NCI-H128 (cell line): ENCODE measurements at regions not wholly inside any gene's neighbourhood (a gene's known extent, or its start where the extent isn't known, plus 50 kb on each side); places are given as distances from the start of the nearest gene placed in this dataset.

Experiments
- DNase-seq: peaks from one replicate; lab custom pipeline; 2025; ENCODE audit not compliant: unreplicated experiment; lab: John Stamatoyannopoulos, UW

DNA sequence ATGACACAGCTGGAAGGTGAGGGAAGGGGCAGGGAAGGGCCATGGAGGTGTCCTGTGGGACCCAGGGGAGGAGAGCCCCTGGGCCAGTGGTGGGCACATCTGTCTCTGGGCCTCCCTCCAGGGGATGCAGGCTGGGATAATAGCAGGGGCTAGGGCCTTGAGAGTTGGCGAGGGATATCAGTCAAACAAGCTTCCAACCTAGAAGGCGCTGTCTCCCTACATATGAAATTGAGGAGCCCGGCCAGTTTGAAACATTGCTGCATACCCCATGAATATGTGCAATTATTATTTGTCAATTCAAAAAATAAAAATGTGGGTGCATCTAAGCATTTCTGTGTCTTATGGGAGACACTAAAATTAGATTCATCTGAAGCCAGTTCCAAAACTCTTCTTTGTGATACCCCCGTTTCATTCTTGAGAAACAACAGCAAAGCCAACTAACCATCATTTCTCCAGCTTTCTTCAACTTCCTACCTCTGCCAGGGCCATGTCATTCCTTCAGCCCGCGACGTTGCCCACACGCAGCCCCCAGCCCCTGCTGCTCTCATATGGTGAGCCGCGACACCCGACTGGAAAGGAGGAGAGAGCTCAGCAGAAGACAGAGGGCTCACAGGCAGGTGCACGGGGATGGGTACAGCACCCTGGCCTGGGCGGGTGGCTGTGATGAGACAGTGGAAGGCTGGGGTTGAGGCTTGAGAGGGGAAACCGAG lies 418.7 kb downstream of the GLRX3 start:
- DNase-seq = no peak

DNA sequence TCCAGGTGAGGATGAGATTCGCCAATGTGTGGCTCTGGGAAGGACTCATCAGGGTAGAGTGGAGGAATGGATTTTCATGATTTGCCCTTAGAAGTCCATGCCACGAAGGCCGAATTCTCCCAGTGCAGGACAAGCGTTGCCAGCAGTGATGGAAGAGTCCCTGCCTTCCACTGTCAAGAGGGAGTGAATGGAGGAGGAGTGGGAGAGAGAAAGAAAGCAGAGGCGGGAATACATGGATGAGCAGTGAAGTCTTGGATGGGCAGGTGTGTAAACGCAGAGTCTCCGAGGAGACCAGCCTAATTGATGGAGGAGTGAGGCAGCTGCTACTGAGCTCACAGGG lies 419.2 kb downstream of the GLRX3 start:
- DNase-seq = no peak

GRCh38 chr10:130557181-130557845 lies 421.1 kb downstream of the GLRX3 start:
- no peak for DNase-seq

GRCh38 chr10:130558746-130559546 lies 422.8 kb downstream of the GLRX3 start:
- DNase-seq = no peak

GRCh38 chr10:130559547-130559880 lies 423.3 kb downstream of the GLRX3 start:
- DNase-seq = no peak

DNA sequence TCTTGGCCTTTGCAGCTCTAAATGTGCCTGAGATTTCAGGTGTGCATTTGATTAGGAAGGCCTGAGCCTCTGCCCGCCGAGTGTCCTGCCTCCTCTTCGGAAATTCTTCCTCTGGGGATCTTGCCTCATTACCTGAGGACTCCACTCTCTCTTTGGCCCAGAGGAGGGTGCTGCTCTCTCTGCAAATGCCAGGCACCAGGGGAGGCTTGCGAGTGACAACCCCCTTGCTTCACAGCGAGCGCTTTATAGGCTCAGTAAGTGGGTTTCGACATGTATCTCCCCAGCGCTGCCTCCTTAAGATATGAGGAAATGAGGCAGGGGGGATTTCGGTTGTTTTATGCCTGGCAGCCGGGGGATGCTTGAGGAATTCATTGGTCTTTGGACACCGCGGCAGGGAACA lies 423.9 kb downstream of the GLRX3 start:
- no peak for DNase-seq

DNA sequence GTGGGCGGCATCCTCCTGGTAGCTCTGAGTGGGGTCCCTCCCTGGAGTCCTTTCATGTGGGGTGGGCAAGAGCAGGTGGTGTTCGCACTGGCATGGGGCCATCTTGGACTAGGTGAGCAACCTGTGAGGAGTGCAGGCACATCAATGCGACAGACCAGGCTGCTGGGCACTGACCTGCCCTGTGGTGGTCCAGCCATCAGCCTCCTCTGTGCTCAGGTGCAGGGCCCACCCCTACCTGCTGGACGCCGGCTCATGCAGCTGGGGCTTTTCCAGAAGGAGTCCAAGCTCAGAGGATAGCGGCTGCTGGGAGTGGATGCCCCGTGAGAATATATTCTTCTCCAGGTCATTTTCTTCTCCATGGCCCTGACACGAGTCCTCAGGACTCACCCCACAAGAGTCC lies 424.4 kb downstream of the GLRX3 start:
- DNase-seq = no peak

DNA sequence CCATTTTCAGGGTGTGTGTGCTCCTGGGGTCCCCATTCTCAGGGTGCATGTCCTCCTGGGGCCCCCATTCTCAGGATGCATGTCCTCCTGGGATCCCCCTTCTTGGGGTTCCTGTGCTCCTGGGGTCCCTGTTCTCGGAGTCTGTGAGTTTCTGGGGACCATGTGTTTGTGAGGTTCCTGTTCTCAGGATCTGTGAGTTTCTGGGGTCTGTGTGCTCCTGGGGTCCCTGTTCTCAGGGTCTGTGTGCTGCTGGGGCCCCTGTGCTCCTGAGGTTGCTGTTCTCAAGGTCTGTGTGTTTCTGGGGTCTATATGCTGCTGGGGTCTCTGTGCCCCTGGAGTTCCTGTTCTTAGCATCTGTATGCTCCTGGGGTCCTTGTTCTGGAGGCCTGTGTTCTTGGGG lies 425.5 kb downstream of the GLRX3 start:
- DNase-seq = no peak

DNA sequence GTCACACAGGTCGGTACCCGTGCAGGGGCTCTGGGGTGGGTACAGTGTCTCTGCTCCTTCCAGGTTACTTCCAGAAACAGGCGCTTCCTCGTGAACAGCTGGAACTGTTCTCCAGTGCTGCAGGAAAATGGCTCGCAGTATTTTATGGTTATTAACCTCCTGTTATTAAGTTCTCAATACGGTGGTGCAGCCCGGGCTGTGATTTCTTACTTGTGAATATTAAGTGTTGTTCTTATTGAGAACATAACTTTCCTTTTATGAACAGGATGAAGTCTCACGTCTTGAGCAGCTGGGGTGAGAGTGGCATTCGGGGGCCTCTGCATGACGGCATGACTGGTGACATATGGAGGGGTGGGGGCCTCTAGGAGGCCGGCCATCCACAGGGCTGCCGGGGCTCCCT lies 430.8 kb downstream of the GLRX3 start:
- no peak for DNase-seq

DNA sequence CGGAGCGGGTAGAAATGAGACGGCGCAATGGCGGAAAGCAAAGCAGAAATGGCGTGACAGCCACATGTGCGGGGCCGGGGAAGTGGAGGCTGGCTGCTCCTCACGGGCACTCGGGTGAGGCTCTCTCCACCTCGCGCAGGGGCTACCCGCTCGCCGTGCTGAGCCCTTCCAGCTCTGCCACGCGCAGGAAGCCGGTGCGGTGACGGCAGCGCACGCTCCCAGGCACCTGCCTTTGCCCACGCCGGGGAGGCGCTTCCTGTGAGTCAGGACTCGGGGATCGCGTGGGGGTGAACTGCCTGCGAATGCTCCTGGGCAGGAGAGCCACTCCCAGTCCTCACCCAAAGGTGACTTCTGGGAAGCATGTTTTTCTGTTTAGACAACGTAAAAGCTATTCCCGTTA lies 431.2 kb downstream of the GLRX3 start:
- DNase-seq = no peak

DNA sequence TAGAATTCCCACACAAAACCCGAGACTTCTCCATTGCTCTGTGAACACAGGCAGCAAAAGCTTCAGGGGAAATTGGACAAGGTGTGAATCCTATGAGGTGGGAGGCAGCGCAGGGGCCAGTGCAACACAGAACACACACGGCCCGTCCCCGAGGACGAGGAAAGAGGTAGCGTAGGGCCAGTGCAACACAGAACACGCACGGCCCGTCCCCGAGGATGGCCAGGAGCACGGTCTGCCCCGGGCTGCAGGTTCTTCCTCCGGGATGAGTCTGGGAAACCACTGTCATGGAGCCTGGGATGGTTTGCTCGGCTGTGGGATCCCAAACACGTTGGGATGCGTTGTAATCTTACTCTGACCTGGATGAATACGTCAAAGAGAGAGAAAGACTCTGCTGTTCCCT lies 432.1 kb downstream of the GLRX3 start:
- DNase-seq = no peak

- no peak for DNase-seq
These were observed 433.9 kb downstream of the GLRX3 start for GRCh38 chr10:130570074-130570473.

GRCh38 chr10:130571674-130572073 lies 435.5 kb downstream of the GLRX3 start:
- DNase-seq = no peak

DNA sequence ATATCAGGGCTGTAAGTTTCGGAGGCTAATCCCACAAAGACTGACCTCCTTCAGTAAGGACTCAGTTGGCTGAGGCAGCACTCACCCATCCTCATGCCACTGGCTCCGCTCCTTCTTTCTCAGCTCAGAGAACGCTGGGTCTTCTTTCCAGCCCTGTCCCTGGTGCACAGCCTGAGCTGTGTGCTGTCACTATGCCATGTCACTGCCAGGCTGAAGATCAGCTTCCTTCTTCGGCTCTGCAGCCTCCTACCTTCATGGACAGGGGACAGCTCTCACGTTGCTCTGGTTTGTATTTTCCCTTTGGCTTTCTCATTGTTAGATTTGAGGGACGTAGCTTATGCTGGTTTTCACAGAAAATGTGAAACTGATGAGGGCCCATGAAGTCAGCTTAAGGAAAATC lies 437.3 kb downstream of the GLRX3 start:
- DNase-seq = no peak

DNA sequence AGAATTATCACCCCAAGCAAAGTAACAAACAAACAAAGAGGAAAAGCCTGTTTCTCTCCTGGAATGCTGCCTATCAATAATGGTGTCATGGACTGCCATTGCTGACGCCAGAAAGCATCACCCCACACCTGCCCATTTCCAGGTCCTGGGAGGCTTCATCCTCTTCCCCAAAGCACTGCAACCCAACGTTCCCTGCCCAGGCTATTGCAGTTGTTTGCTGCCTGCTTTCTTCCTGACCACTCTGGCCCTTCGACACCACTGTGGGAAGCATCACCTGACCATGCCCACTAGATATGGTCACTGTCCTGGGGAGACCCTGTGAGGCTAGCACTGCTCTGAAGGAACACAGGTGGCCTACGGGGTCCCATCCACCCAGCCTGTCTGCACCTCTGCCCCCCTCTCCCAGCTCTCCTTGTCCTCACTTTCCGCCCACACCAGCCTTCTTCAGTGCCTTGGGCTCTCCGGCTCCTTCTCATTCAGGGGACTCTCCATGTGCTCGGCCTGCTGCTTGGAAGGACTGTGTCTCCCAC lies 439.6 kb downstream of the GLRX3 start:
- DNase-seq = no peak

DNA sequence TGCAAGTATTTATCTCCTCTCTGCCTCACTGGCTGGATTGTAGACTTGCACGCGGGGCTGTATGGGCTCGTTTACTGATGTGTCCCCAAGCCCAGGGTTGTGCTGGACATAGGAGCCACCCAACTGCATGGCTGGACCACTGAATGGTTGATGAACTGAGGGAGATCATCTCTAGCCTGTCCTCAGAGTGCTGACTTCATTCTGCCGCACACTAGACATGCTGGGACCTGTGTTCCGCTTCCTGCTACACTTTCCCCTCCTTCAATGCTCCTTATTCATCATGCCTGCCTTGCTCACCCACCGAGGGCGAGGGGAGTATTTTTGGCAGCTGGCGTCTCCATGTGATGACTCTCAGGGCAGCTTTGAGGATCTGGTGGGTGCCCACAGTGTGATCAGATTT lies 440.2 kb downstream of the GLRX3 start:
- DNase-seq = no peak

- DNase-seq = no peak
These were observed 440.8 kb downstream of the GLRX3 start for GRCh38 chr10:130577039-130577438.

- no peak for DNase-seq
These were observed 442.5 kb downstream of the GLRX3 start for GRCh38 chr10:130578532-130579289.

GRCh38 chr10:130579913-130580312 lies 443.7 kb downstream of the GLRX3 start:
- DNase-seq = no peak

DNA sequence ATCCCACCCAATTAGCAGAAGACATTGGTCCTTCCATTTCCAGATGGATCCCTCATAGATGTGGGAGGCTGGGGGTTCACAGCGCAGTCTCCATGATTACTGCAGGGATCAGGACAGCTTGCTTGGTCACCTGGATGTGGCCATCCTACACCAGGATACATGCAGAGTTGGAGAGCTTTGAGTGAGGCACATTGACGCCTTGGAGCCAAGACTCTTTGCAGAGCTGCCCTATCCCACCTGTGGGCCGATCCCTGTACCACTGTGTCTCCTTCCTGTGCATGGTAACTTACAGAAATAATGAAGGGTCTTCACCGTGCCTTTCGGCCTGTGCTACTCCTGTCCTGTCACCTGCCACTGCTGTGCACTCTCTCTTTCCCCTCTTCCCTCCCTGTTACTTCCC lies 444.8 kb downstream of the GLRX3 start:
- DNase-seq = no peak

GRCh38 chr10:130587718-130588117 lies 451.5 kb downstream of the GLRX3 start:
- DNase-seq = no peak
